CD4-positive, alpha-beta T cell (primary cell): ENCODE measurements at regions not wholly inside any gene's neighbourhood (a gene's known extent, or its start where the extent isn't known, plus 50 kb on each side); places are given as distances from the start of the nearest gene placed in this dataset.

Source experiments
- ATAC-seq: fragments of 200-7000 bp; cut with Tn5 transposase; one replicate; pipeline ENCODE4 v1.10.0; 2022; ENCODE audit warnings: mild to moderate bottlenecking; ENCODE audit not compliant: poor library complexity
- CTCF ChIA-PET: fragments of 350-600 bp; sonication (Branson Sonifier 250); formaldehyde crosslinking; loops from one replicate; lab custom pipeline; 2021; ENCODE audit warnings: antibody characterized with exemption, inconsistent platforms; lab: Charles Lee
- POLR2A ChIA-PET: fragments of 350-600 bp; sonication (Branson Sonifier 250); formaldehyde crosslinking; loops from one replicate; lab custom pipeline; 2021; ENCODE audit warnings: antibody characterized with exemption, inconsistent platforms; lab: Charles Lee
- DNase-seq, 14 experiments: peaks; one replicate each; pipeline ENCODE4 v3.0.0-alpha.2; 2013 to 2020; ENCODE audit warnings: mixed read lengths in 2 of 14
- H3K27ac ChIP-seq, 2 donors: one replicate each; pipeline versions ENCODE4 v1.5.1 to v1.7.0; 2013; ENCODE audit warnings: low read length in 2 of 2, low read depth in 1 of 2, mild to moderate bottlenecking in 1 of 2
- H3K27me3 ChIP-seq, 2 experiments: 1 replicate in 1 of 2; 2 replicates in 1 of 2; pipeline versions ENCODE4 v1.6.1 to v1.7.0; 2013; ENCODE audit warnings: low read length in 2 of 2, control low read depth in 1 of 2, mild to moderate bottlenecking in 1 of 2, moderate library complexity in 1 of 2; ENCODE audit not compliant: insufficient read depth in 2 of 2, control insufficient read depth in 1 of 2
- H3K36me3 ChIP-seq: one replicate; pipeline ENCODE4 v1.6.1; 2013; ENCODE audit warnings: low read length, control low read depth; ENCODE audit not compliant: insufficient read depth
- H3K4me1 ChIP-seq: one replicate; pipeline ENCODE4 v1.6.1; 2013; ENCODE audit warnings: low read length, control low read depth; ENCODE audit not compliant: insufficient read depth
- H3K4me3 ChIP-seq: one replicate; pipeline ENCODE4 v1.5.1; 2013; ENCODE audit warnings: mild to moderate bottlenecking, low read length, moderate library complexity
- H3K9me3 ChIP-seq, 2 experiments: 1 replicate in 1 of 2; 2 replicates in 1 of 2; pipeline versions ENCODE4 v1.6.1 to v1.7.0; 2013; ENCODE audit warnings: low read length in 2 of 2, mild to moderate bottlenecking in 2 of 2, control low read depth in 1 of 2, moderate library complexity in 1 of 2; ENCODE audit not compliant: control insufficient read depth in 1 of 2, insufficient read depth in 1 of 2
- H3K27ac Mint-ChIP-seq: one replicate; pipeline ENCODE4 v1.8.0; 2020; ENCODE audit warnings: mixed read lengths
- H3K27me3 Mint-ChIP-seq: one replicate; pipeline ENCODE4 v1.8.0; 2021; ENCODE audit warnings: mixed read lengths
- H3K36me3 Mint-ChIP-seq: one replicate; pipeline ENCODE4 v1.8.0; 2021; ENCODE audit warnings: low read depth, mixed read lengths
- H3K4me1 Mint-ChIP-seq: one replicate; pipeline ENCODE4 v1.8.0; 2021; ENCODE audit warnings: low read depth, mixed read lengths
- H3K4me3 Mint-ChIP-seq: one replicate; pipeline ENCODE4 v1.8.0; 2020; ENCODE audit warnings: mild to moderate bottlenecking, mixed read lengths
- H3K9me3 Mint-ChIP-seq: one replicate; pipeline ENCODE4 v1.8.0; 2020; ENCODE audit warnings: mixed read lengths
- CTCF ChIP-seq: fragments of 200-600 bp; IDR thresholded peaks from one replicate; pipeline ENCODE4 v1.8.0; 2022; ENCODE audit warnings: antibody characterized with exemption, mild to moderate bottlenecking
- intact Hi-C, 2 experiments: fragments of 100-400 bp; cut with DNase I in 1 of 2; cut with micrococcal nuclease in 1 of 2; formaldehyde crosslinking; loops; one replicate each; pipeline versions ENCODE4 v1.15.1 to v1.9.0; 2023 to 2025; cut with DNase I, micrococcal nuclease

GRCh38 chr7:3193379-3194120, 107.5 kb upstream of the SDK1 start:
- ChIA-PET POLR2A (no interaction called here), CTCF (no interaction called here)
- Histone ChIP-seq H3K4me1 (no peaks in the 10 kb centered on the region), H3K36me3 (no peaks in the 10 kb centered on the region), H3K4me3 (no peak overlapping the region), H3K9me3 (peaks cover 5 to 15% of the 10 kb centered on the region in 2 experiments), H3K27ac (no peak overlapping the region), H3K27me3 (no peaks in the 10 kb centered on the region)
- Mint-ChIP-seq H3K4me3 (no peak overlapping the region), H3K4me1 (no peaks in the 10 kb centered on the region), H3K36me3 (no peaks in the 10 kb centered on the region), H3K27me3 (no peaks in the 10 kb centered on the region), H3K27ac (no peak overlapping the region), H3K9me3 (no peaks in the 10 kb centered on the region)
- TF ChIP-seq CTCF, result no peak
- intact Hi-C loops, result no loop called here
- ATAC-seq (no peak), DNase-seq (no peak)

GRCh38 chr7:3194501-3195141, 106.4 kb upstream of the SDK1 start:
- Histone ChIP-seq H3K9me3 (peaks cover 7 to 21% of the 10 kb centered on the region in 2 experiments), H3K4me3 (no peak overlapping the region), H3K4me1 (no peaks in the 10 kb centered on the region), H3K36me3 (no peaks in the 10 kb centered on the region), H3K27me3 (no peaks in the 10 kb centered on the region), H3K27ac (no peak overlapping the region)
- ChIA-PET CTCF (no interaction called here), POLR2A (no interaction called here)
- no peak for TF ChIP-seq CTCF
- intact Hi-C loops, result no loop called here
- DNase-seq (no peak), ATAC-seq (no peak)
- H3K27ac Mint-ChIP-seq, result no peak overlapping the region
- no peaks in the 10 kb centered on the region for H3K27me3 Mint-ChIP-seq
- no peaks in the 10 kb centered on the region for H3K4me1 Mint-ChIP-seq
- no peaks in the 10 kb centered on the region for H3K36me3 Mint-ChIP-seq
- no peak overlapping the region for H3K4me3 Mint-ChIP-seq
- H3K9me3 Mint-ChIP-seq, result peaks cover 2% of the 10 kb centered on the region

- no peak overlapping the region for H3K4me3 ChIP-seq
- no peaks in the 10 kb centered on the region for H3K4me1 ChIP-seq
- H3K36me3 ChIP-seq, result no peaks in the 10 kb centered on the region
- ChIA-PET POLR2A (no interaction called here), CTCF (no interaction called here)
- H3K9me3 Mint-ChIP-seq, result peaks cover 2% of the 10 kb centered on the region
- no peaks in the 10 kb centered on the region for H3K27me3 Mint-ChIP-seq
- peaks cover 7 to 21% of the 10 kb centered on the region in 2 experiments for H3K9me3 ChIP-seq
- ATAC-seq (no peak), DNase-seq (no peak)
- H3K36me3 Mint-ChIP-seq, result no peaks in the 10 kb centered on the region
- H3K27ac Mint-ChIP-seq, result no peak overlapping the region
- H3K4me1 Mint-ChIP-seq, result no peaks in the 10 kb centered on the region
- TF ChIP-seq CTCF, result no peak
- H3K4me3 Mint-ChIP-seq, result no peak overlapping the region
- H3K27ac ChIP-seq, result no peak overlapping the region
- no peaks in the 10 kb centered on the region for H3K27me3 ChIP-seq
- intact Hi-C loops, result no loop called here
Observed at GRCh38 chr7:3195160-3195559, 105.9 kb upstream of the SDK1 start.
